ENCODE measurements at regions not wholly inside any gene's neighbourhood (a gene's known extent, or its start where the extent isn't known, plus 50 kb on each side); places are given as distances from the start of the nearest gene placed in this dataset.

- Histone ChIP-seq H3K9me3 (no peaks in the 10 kb centered on the region), H3K4me1 (no peaks in the 10 kb centered on the region), H3K27me3 (no peaks in the 10 kb centered on the region), H3K27ac (no peak overlapping the region), H3K4me3 (no peak overlapping the region), H3K36me3 (no peaks in the 10 kb centered on the region)
- no peak for DNase-seq (ENCODE audit: low spot score in 2 of 2)
- intact Hi-C loops (cut with DNase I; ENCODE audit: low total_unique reads): no loop called here
- TF ChIP-seq CTCF (IDR thresholded peaks at IDR 0.05) (no peak), POLR2AphosphoS5 (IDR thresholded peaks at IDR 0.05) (no peak), POLR2A (IDR thresholded peaks at IDR 0.05) (no peak)
Observed at GRCh38 chr4:38609614-38610013, 54.4 kb upstream of the KLF3 start.

GRCh38 chr4:38610521-38610920 is 53.5 kb upstream of the KLF3 start:
- H3K27ac ChIP-seq: no peak overlapping the region
- H3K27me3 ChIP-seq: no peaks in the 10 kb centered on the region
- no peaks in the 10 kb centered on the region for H3K36me3 ChIP-seq
- H3K4me3 ChIP-seq: no peak overlapping the region
- intact Hi-C loops (cut with DNase I; ENCODE audit: low total_unique reads): no loop called here
- TF ChIP-seq POLR2A (IDR thresholded peaks at IDR 0.05): no peak
- TF ChIP-seq CTCF (IDR thresholded peaks at IDR 0.05): no peak
- TF ChIP-seq POLR2AphosphoS5 (IDR thresholded peaks at IDR 0.05): no peak
- no peaks in the 10 kb centered on the region for H3K4me1 ChIP-seq
- no peaks in the 10 kb centered on the region for H3K9me3 ChIP-seq
- DNase-seq (ENCODE audit: low spot score in 2 of 2): no peak

GRCh38 chr4:38610966-38611431 is 53.0 kb upstream of the KLF3 start:
- no peak for DNase-seq (ENCODE audit: low spot score in 2 of 2)
- Histone ChIP-seq H3K4me3 (no peak overlapping the region), H3K36me3 (no peaks in the 10 kb centered on the region), H3K9me3 (no peaks in the 10 kb centered on the region), H3K27me3 (no peaks in the 10 kb centered on the region), H3K4me1 (no peaks in the 10 kb centered on the region), H3K27ac (no peak overlapping the region)
- TF ChIP-seq POLR2A (IDR thresholded peaks at IDR 0.05) (no peak), CTCF (IDR thresholded peaks at IDR 0.05) (no peak)
- intact Hi-C loops (cut with DNase I; ENCODE audit: low total_unique reads): no loop called here

GRCh38 chr4:38611676-38612075 is 52.3 kb upstream of the KLF3 start:
- Histone ChIP-seq H3K27me3 (no peaks in the 10 kb centered on the region), H3K4me1 (no peaks in the 10 kb centered on the region), H3K36me3 (no peaks in the 10 kb centered on the region), H3K4me3 (no peak overlapping the region), H3K27ac (no peak overlapping the region), H3K9me3 (no peaks in the 10 kb centered on the region)
- intact Hi-C loops (cut with DNase I; ENCODE audit: low total_unique reads): no loop called here
- TF ChIP-seq POLR2A (IDR thresholded peaks at IDR 0.05): no peak
- no peak for TF ChIP-seq POLR2AphosphoS5 (IDR thresholded peaks at IDR 0.05)
- TF ChIP-seq CTCF (IDR thresholded peaks at IDR 0.05): no peak
- no peak for DNase-seq (ENCODE audit: low spot score in 2 of 2)

GRCh38 chr4:38612646-38613414 is 51.2 kb upstream of the KLF3 start:
- Histone ChIP-seq H3K36me3 (no peaks in the 10 kb centered on the region), H3K27ac (no peak overlapping the region)
- intact Hi-C loops (cut with DNase I; ENCODE audit: low total_unique reads): no loop called here

More at GRCh38 chr4:38612646-38613414, 51.2 kb upstream of the KLF3 start:
- Histone ChIP-seq H3K9me3 (no peaks in the 10 kb centered on the region), H3K27me3 (no peaks in the 10 kb centered on the region), H3K4me1 (no peaks in the 10 kb centered on the region), H3K4me3 (no peak overlapping the region)
- DNase-seq (ENCODE audit: low spot score in 2 of 2): no peak
- TF ChIP-seq CTCF (IDR thresholded peaks at IDR 0.05) (no peak), POLR2AphosphoS5 (IDR thresholded peaks at IDR 0.05) (no peak), POLR2A (IDR thresholded peaks at IDR 0.05) (no peak)

Data from breast epithelium (tissue), 4 donors.